ENCODE measurements at regions not wholly inside any gene's neighbourhood (a gene's known extent, or its start where the extent isn't known, plus 50 kb on each side); places are given as distances from the start of the nearest gene placed in this dataset.

- Histone ChIP-seq H3K4me2 (ENCODE audit: low read depth, low read length) (no peak overlapping the region), H3K36me3 (replicated peaks in 1 of 2; ENCODE audit: control insufficient read depth in 1 of 2, insufficient read depth in 2 of 2, low read length in 2 of 2) (no peaks in the 10 kb centered on the region), H4K20me1 (ENCODE audit: insufficient read depth, low read length) (no peaks in the 10 kb centered on the region), H3K79me2 (ENCODE audit: insufficient read depth, low read length) (no peaks in the 10 kb centered on the region), H3K9ac (ENCODE audit: insufficient read depth, low read depth, low read length) (no peak overlapping the region), H3K4me3 (replicated peaks in 1 of 3; ENCODE audit: insufficient read depth in 1 of 3, low read depth in 2 of 3, low read length in 3 of 3) (no peak overlapping the region), H3K9me3 (ENCODE audit: low read length) (no peaks in the 10 kb centered on the region; the same call in 1 of the 2 replicates), H3K4me1 (ENCODE audit: insufficient read depth, low read length) (no peaks in the 10 kb centered on the region), H3K27me3 (ENCODE audit: control insufficient read depth in 1 of 2, insufficient read depth in 2 of 2, low read length in 2 of 2) (no peaks in the 10 kb centered on the region), H2AFZ (ENCODE audit: low read length) (no peak overlapping the region), H3K27ac (ENCODE audit: extremely low read length, insufficient read depth, low read length) (no peak overlapping the region)
- DNase-seq (ENCODE audit: low spot score) = no peak
- no peak for FAIRE-seq
- in situ Hi-C loops (cut with HindIII; ENCODE audit: extremely low pct_ligation_motif_present, low pct_unique_long_range_greater_than_20kb) = no loop called here
- ATAC-seq = no peak
- 0% methylated on average over 4 of the region's 4 CpGs for WGBS (ENCODE audit: low lambda C conversion rate)
- no peak for TF ChIP-seq ZNF605 (CRISPR knock-in tag; IDR thresholded peaks at IDR 0.05)
- no peak for TF ChIP-seq FOXK1 (CRISPR knock-in tag; IDR thresholded peaks at IDR 0.05; ENCODE audit: borderline replicate concordance, low read depth)
- no peak for TF ChIP-seq HMG20A (CRISPR knock-in tag; IDR thresholded peaks at IDR 0.05; ENCODE audit: borderline replicate concordance)
- TF ChIP-seq SAFB2 (CRISPR knock-in tag; IDR thresholded peaks at IDR 0.05; ENCODE audit: borderline replicate concordance, low read depth) = no peak
- TF ChIP-seq ZNF510 (CRISPR knock-in tag; IDR thresholded peaks at IDR 0.05; ENCODE audit: low read depth) = no peak
- no peak for TF ChIP-seq ARNT (IDR thresholded peaks at IDR 0.05)
- TF ChIP-seq ZFP62 (CRISPR knock-in tag; IDR thresholded peaks at IDR 0.05) = no peak
- TF ChIP-seq HNRNPUL1 (IDR thresholded peaks at IDR 0.05; ENCODE audit: low read depth, low read length) = no peak
- TF ChIP-seq HNF4A (CRISPR knock-in tag; IDR thresholded peaks at IDR 0.05) = no peak
- no peak for TF ChIP-seq NFATC3 (CRISPR knock-in tag; IDR thresholded peaks at IDR 0.05)
- TF ChIP-seq FIP1L1 (IDR thresholded peaks at IDR 0.05; ENCODE audit: borderline replicate concordance, insufficient read depth, low read depth, low read length) = no peak
- no peak for TF ChIP-seq ZNF3 (CRISPR knock-in tag; IDR thresholded peaks at IDR 0.05)
- no peak for TF ChIP-seq ZNF18 (CRISPR knock-in tag; IDR thresholded peaks at IDR 0.05; ENCODE audit: insufficient replicate concordance)
- no peak for TF ChIP-seq KDM5B (CRISPR knock-in tag; IDR thresholded peaks at IDR 0.05; ENCODE audit: borderline replicate concordance)
- no peak for TF ChIP-seq ATF7-NPFF (CRISPR knock-in tag; IDR thresholded peaks at IDR 0.05; ENCODE audit: low read depth)
- TF ChIP-seq ZNF224 (CRISPR knock-in tag; IDR thresholded peaks at IDR 0.05) = no peak
- intact Hi-C loops (cut with micrococcal nuclease; ENCODE audit: unreplicated experiment) = no loop called here
- no TSS peak for BruUV-seq (replicated peaks)
- POLR2A ChIA-PET = no interaction called here
- CTCF ChIA-PET (ENCODE audit: low intra/inter-chr PET ratio, low total read pairs) = no interaction called here
Observed at GRCh38 chr4:132540797-132541196, 608.3 kb upstream of the PCDH10 start.

All from HepG2 (cell line).